Heart left ventricle (tissue), 16 donors: ENCODE measurements at regions not wholly inside any gene's neighbourhood (a gene's known extent, or its start where the extent isn't known, plus 50 kb on each side); places are given as distances from the start of the nearest gene placed in this dataset.

Experiments used
- ATAC-seq, 4 donors: fragments of 200-7000 bp; cut with Tn5 transposase; one replicate each; pipeline ENCODE4 v1.9.1; 2020 to 2022; ENCODE audit warnings: moderate library complexity in 4 of 4, mild to moderate bottlenecking in 3 of 4, moderate number of reproducible peaks in 1 of 4
- DNase-seq, 5 donors: peaks; one replicate each; pipeline ENCODE4 v3.0.0-alpha.2; 2020
- H3K27ac ChIP-seq, 12 donors: fragments of 200-600 bp; sonication (generic) in 4 of 12; one replicate each; pipeline versions ENCODE4 v1.5.0 to v1.8.0; 2016 to 2022; ENCODE audit warnings: mild to moderate bottlenecking in 2 of 12
- H3K27me3 ChIP-seq, 9 donors: fragments of 200-600 bp; sonication (generic) in 2 of 9; one replicate each; pipeline versions ENCODE4 v1.5.1 to v1.8.0; 2016 to 2022; ENCODE audit warnings: mild to moderate bottlenecking in 3 of 9
- H3K36me3 ChIP-seq, 9 donors: fragments of 200-600 bp; sonication (generic) in 2 of 9; one replicate each; pipeline versions ENCODE4 v1.5.0 to v1.8.0; 2018 to 2022; ENCODE audit warnings: mild to moderate bottlenecking in 2 of 9
- H3K4me1 ChIP-seq, 12 donors: fragments of 200-600 bp; sonication (generic) in 4 of 12; one replicate each; pipeline versions ENCODE4 v1.5.0 to v1.8.0; 2016 to 2022; ENCODE audit warnings: mild to moderate bottlenecking in 3 of 12
- H3K4me3 ChIP-seq, 12 donors: fragments of 200-600 bp; sonication (generic) in 4 of 12; one replicate each; pipeline versions ENCODE4 v1.5.0 to v1.8.0; 2017 to 2022; ENCODE audit warnings: mild to moderate bottlenecking in 9 of 12, moderate library complexity in 4 of 12
- H3K9me3 ChIP-seq, 12 donors: fragments of 200-600 bp; sonication (generic) in 4 of 12; one replicate each; pipeline versions ENCODE4 v1.5.0 to v1.8.0; 2016 to 2022; ENCODE audit warnings: mild to moderate bottlenecking in 1 of 12
- POLR2A ChIP-seq, 2 donors: fragments of 450-650 bp; IDR thresholded peaks; one replicate each; pipeline ENCODE4 v1.6.1; 2017; ENCODE audit warnings: antibody characterized with exemption in 2 of 2, mild to moderate bottlenecking in 2 of 2, moderate library complexity in 2 of 2
- WGBS, 4 donors: extraction: QIAGEN DNeasy Blood & Tissue Kit in 2 of 4; methylation state at CpG; one replicate each; pipeline versions ENCODE4 v1.1.5 to v1.1.7; 2013 to 2018; 5-methylcytosine and 5-hydroxymethylcytosine counted together
- intact Hi-C, 10 donors: fragments of 100-400 bp; cut with DNase I; formaldehyde crosslinking; loops; one replicate each; pipeline versions ENCODE4 v1.11.1 to v1.14.2; 2022
- TF ChIP-seq, protein P1 (sequence below), 12 donors: fragments of 200-600 bp; sonication (generic) in 4 of 12; IDR thresholded peaks; one replicate each; pipeline versions ENCODE4 v1.5.0 to v1.8.0; 2018 to 2022; ENCODE audit warnings: antibody characterized with exemption in 12 of 12, mild to moderate bottlenecking in 5 of 12
- donor health status: ischemic (EF 13 %, LVEDD 7.1; RV severe dilation, severe dysfunction).
- donor health status: healthy with polysubstance abuse.
- donor health status: DM: no; HTN: yes; CAD: no.
- donor health status: DM: no; HTN: no; CAD: no.
- donor health status: ischemic (EF 25% LVEDD 6.9; RV normal size, moderate dysfunction).
- donor health status: ischemic (EF 25% LVEDD 5.7; RV mildly dilated, moderate dysfunction).
- donor health status: healthy.
- donor health status: DM: yes; HTN: yes; CAD: no.
- donor health status: ischemic (EF 35%, LVEDD 5.7; RV mildly dilated, moderate dysfunction).
- donor health status: nonischemic (EF 11% LVEDD 7.7; RV severe dilation, severe dysfunction).
- donor health status: DM: yes; HTN: yes; CAD: no.
- donor health status: PGD.
- donor health status: ischemic (EF 29% LVEDD 5.4; RV normal size, mild dysfunction).
- donor health status: nonischemic (EF 23%, LVEDD 6.1; RV moderate dilation, normal function).

DNA sequence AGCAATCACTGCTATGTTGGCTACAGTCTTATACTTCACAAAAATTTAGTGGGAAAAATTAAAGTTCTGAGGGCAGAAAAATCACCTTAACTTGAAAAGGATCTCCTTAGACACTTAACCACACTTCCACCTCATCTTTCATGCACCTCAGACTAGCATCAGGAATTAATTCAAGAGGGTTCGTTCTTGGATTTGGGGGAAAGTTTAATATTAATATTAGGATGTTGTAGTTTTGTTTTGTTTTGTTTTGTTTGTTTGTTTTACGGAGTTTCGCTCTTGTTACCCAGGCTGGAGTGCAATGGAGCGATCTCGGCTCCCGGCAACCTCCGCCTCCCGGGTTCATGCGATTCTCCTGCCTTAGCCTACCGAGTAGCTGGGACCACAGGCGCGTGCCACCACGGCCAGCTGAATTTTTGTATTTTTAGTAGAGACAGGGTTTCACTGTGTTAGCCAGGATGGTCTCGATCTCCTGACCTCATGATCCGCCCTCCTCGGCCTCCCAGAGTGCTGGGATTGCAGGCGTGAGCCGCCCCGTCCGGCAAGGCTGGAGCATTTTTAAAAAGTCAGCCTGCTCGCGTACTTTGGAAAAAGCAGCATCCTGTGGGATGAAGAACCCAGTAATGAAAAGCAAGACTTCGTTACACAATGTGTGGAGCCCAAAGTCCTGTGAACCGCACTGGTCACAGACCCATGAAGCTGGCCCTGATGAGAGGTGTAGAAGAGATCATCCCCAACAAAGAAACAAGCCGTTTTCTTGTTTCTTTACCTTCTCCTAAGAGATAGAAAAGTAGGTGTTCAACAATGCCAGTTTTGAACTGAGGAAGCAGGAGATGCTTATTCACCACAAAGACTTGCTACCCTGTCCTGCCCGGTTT, 194.9 kb downstream of the GPX5 start:
- Histone ChIP-seq H3K9me3 (no peaks in the 10 kb centered on the region), H3K4me3 (no peak overlapping the region), H3K27ac (no peak overlapping the region), H3K4me1 (no peaks in the 10 kb centered on the region), H3K36me3 (no peaks in the 10 kb centered on the region), H3K27me3 (peaks cover 0 to 72% (median 16%) of the 10 kb centered on the region in 9 donors)
- DNase-seq = no peak
- TF ChIP-seq, protein P1, sequence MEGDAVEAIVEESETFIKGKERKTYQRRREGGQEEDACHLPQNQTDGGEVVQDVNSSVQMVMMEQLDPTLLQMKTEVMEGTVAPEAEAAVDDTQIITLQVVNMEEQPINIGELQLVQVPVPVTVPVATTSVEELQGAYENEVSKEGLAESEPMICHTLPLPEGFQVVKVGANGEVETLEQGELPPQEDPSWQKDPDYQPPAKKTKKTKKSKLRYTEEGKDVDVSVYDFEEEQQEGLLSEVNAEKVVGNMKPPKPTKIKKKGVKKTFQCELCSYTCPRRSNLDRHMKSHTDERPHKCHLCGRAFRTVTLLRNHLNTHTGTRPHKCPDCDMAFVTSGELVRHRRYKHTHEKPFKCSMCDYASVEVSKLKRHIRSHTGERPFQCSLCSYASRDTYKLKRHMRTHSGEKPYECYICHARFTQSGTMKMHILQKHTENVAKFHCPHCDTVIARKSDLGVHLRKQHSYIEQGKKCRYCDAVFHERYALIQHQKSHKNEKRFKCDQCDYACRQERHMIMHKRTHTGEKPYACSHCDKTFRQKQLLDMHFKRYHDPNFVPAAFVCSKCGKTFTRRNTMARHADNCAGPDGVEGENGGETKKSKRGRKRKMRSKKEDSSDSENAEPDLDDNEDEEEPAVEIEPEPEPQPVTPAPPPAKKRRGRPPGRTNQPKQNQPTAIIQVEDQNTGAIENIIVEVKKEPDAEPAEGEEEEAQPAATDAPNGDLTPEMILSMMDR (IDR thresholded peaks at IDR 0.05) = no peak
- no peak for TF ChIP-seq POLR2A (IDR thresholded peaks at IDR 0.05)
- WGBS, 4 donors = 45 to 74% (median 67%) methylated on average over 25 to 26 of the region's 26 CpGs
- intact Hi-C loops = no loop called here
- no peak for ATAC-seq

- TF ChIP-seq POLR2A (IDR thresholded peaks at IDR 0.05) = no peak
- no peak overlapping the region for H3K27ac ChIP-seq
- peaks cover 0 to 79% (median 20%) of the 10 kb centered on the region in 9 donors for H3K27me3 ChIP-seq
- no peak for ATAC-seq
- 62 to 89% (median 78%) methylated on average over 2 of the region's 2 CpGs for WGBS, 4 donors
- H3K4me3 ChIP-seq = no peak overlapping the region
- H3K36me3 ChIP-seq = no peaks in the 10 kb centered on the region
- H3K4me1 ChIP-seq = no peaks in the 10 kb centered on the region
- DNase-seq = no peak
- intact Hi-C loops = no loop called here
- H3K9me3 ChIP-seq = no peaks in the 10 kb centered on the region
Measured at GRCh38 chr6:28721372-28721771, 195.7 kb downstream of the GPX5 start.

- Histone ChIP-seq H3K4me3 (no peak overlapping the region), H3K27me3 (peaks cover 0 to 79% (median 28%) of the 10 kb centered on the region in 9 donors), H3K36me3 (no peaks in the 10 kb centered on the region), H3K27ac (no peak overlapping the region), H3K4me1 (peaks cover 0 to 4% (median 0%) of the 10 kb centered on the region in 12 donors), H3K9me3 (no peaks in the 10 kb centered on the region)
- ATAC-seq (no peak), DNase-seq (no peak)
- TF ChIP-seq POLR2A (IDR thresholded peaks at IDR 0.05) = no peak
- TF ChIP-seq, protein P1 (IDR thresholded peaks at IDR 0.05) = no peak
- intact Hi-C loops = no loop called here
- WGBS, 4 donors = 59 to 76% (median 65%) methylated on average over 1 of the region's 1 CpG
Measured at GRCh38 chr6:28724395-28724794, 198.7 kb downstream of the GPX5 start.

DNA sequence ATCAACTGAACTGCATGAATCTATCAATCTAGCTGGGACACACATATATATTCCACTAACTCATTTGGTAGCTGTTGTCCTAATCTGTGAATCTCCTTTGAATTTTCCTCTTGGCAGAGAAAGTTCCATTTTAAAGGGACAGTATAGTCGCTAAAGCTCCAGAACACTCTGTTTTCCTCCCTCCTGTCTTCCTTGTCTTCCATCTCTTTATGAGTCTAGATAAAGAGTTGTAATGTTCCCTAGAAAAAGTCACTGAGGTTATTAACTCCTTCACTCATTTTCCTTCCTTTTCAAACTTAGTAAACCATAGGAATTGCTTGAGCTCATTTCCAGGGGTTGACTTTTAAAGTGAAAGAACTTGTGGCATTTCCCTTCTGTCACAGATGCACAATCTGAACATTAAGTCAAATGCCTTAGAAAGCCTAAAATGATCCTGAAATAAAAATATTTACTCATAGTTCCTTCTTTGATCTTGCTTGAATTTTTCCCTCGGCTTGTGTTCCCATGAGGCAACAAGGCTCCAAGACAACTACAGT, 198.4 kb downstream of the TRIM27 start:
- ATAC-seq = no peak
- no peak for DNase-seq
- 47 to 62% (median 51%) methylated on average over 2 of the region's 2 CpGs for WGBS, 4 donors
- Histone ChIP-seq H3K27ac (no peak overlapping the region), H3K27me3 (peaks cover 0 to 77% (median 28%) of the 10 kb centered on the region in 9 donors), H3K4me1 (peaks cover 0 to 5% (median 0%) of the 10 kb centered on the region in 12 donors), H3K9me3 (peaks cover 0 to 7% (median 0%) of the 10 kb centered on the region in 12 donors), H3K4me3 (no peak overlapping the region), H3K36me3 (no peaks in the 10 kb centered on the region)
- intact Hi-C loops = no loop called here
- TF ChIP-seq, protein P1 (IDR thresholded peaks at IDR 0.05) = no peak
- no peak for TF ChIP-seq POLR2A (IDR thresholded peaks at IDR 0.05)
